HG03469 (cell line): ENCODE measurements at regions not wholly inside any gene's neighbourhood (a gene's known extent, or its start where the extent isn't known, plus 50 kb on each side); places are given as distances from the start of the nearest gene placed in this dataset.

ENCODE experiments used
- ATAC-seq: cut with Tn5 transposase; IDR thresholded peaks from one replicate; pipeline ENCODE4 v1.9.1; 2021; ENCODE audit warnings: mild to moderate bottlenecking, moderate library complexity, moderate number of reproducible peaks; ENCODE audit not compliant: unreplicated experiment

DNA sequence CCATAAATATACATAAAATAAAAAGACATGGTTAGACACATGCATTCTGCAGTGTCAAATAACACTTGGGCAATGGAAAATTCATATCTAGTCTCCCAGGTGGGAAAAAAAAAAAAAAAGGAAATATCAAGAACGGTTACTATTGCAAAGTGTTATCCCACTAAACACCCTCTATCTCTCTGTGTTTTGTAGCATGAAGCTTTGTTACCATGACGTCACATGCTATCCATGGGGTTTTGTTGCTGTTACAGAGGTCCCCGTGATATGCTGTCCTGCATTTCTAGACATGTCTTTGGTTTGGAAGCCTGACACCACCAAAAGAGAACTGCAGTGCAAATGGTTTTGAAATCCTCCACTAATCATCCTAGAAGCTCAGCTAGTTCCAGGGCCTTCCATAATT is 50.7 kb upstream of the TLR3 start:
- no peak for ATAC-seq

- no peak for ATAC-seq
Observed at GRCh38 chr4:186018784-186019183, 50.2 kb upstream of the TLR3 start.
